ENCODE measurements at regions not wholly inside any gene's neighbourhood (a gene's known extent, or its start where the extent isn't known, plus 50 kb on each side); places are given as distances from the start of the nearest gene placed in this dataset.
"Not testable (repeated sequence)": the region's sequence is repeated elsewhere in the genome, so short reads cannot be mapped to it uniquely, and the experiment has no call there.

GRCh38 chr2:209076151-209076550 lies 347.7 kb upstream of the MAP2 start:
- no peak for DNase-seq

GRCh38 chr2:209086761-209087160 lies 337.1 kb upstream of the MAP2 start:
- no peak for DNase-seq

GRCh38 chr2:209091056-209091455 lies 332.8 kb upstream of the MAP2 start:
- DNase-seq = no peak

- no peak for DNase-seq
These were observed 329.6 kb upstream of the MAP2 start for GRCh38 chr2:209094221-209094620.

GRCh38 chr2:209095432-209095831 lies 328.4 kb upstream of the MAP2 start:
- no peak for DNase-seq

GRCh38 chr2:209097168-209097567 lies 326.7 kb upstream of the MAP2 start:
- DNase-seq = no peak

- no peak for DNase-seq
These were observed 321.5 kb upstream of the MAP2 start for GRCh38 chr2:209102319-209102718.

- no peak for DNase-seq
These were observed 310.8 kb upstream of the MAP2 start for GRCh38 chr2:209113026-209113425.

- no peak for DNase-seq
These were observed 309.1 kb upstream of the MAP2 start for GRCh38 chr2:209114588-209115240.

GRCh38 chr2:209121691-209122090 lies 302.2 kb upstream of the MAP2 start:
- no peak for DNase-seq

GRCh38 chr2:209125291-209125690 lies 298.6 kb upstream of the MAP2 start:
- DNase-seq = no peak

GRCh38 chr2:209138079-209138478 lies 285.8 kb upstream of the MAP2 start:
- DNase-seq = no peak

GRCh38 chr2:209141142-209141541 lies 282.7 kb upstream of the MAP2 start:
- DNase-seq = no peak

- no peak for DNase-seq
These were observed 282.0 kb upstream of the MAP2 start for GRCh38 chr2:209141818-209142217.

- not testable (repeated sequence) for DNase-seq
These were observed 278.6 kb upstream of the MAP2 start for GRCh38 chr2:209145220-209145691.

- DNase-seq = no peak
These were observed 277.7 kb upstream of the MAP2 start for GRCh38 chr2:209145941-209146681.

GRCh38 chr2:209146682-209147320 lies 277.0 kb upstream of the MAP2 start:
- no peak for DNase-seq

- no peak for DNase-seq
These were observed 275.9 kb upstream of the MAP2 start for GRCh38 chr2:209147981-209148380.

- DNase-seq = no peak
These were observed 262.9 kb upstream of the MAP2 start for GRCh38 chr2:209160800-209161588.

- no peak for DNase-seq
These were observed 261.7 kb upstream of the MAP2 start for GRCh38 chr2:209162129-209162528.

- DNase-seq = no peak
These were observed 241.9 kb upstream of the MAP2 start for GRCh38 chr2:209181984-209182383.

- not testable (repeated sequence) for DNase-seq
These were observed 237.0 kb upstream of the MAP2 start for GRCh38 chr2:209186886-209187285.

- DNase-seq = no peak
These were observed 234.0 kb upstream of the MAP2 start for GRCh38 chr2:209189893-209190292.

All from NCI-H1092 treated with DMSO at 0.1 percent for 48 hours (cell line).